GM19397 (cell line): ENCODE measurements at regions not wholly inside any gene's neighbourhood (a gene's known extent, or its start where the extent isn't known, plus 50 kb on each side); places are given as distances from the start of the nearest gene placed in this dataset.

Source experiments
- ATAC-seq: cut with Tn5 transposase; IDR thresholded peaks from one replicate; pipeline ENCODE4 v1.9.1; 2021; ENCODE audit warnings: mild to moderate bottlenecking, moderate library complexity; ENCODE audit not compliant: unreplicated experiment

DNA sequence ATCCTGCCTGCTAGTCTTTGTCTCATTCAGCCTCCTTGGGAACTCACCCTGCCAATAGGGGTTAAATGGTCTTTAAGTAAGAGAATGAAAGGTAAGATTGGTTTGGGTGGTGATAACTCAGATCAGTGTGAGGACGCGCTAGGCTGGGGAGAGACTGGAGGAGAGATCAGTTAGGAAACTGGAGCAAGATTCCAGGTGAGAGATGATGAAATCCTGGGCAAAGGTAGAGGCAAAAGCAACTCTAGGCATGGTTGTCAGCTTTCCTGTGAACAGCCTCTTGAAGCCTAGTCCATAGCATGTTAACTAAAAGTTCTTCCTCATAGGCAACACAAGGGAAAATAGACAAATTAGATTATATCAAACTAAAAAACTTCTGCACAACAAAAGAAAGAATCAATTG, 145.2 kb upstream of the ANKRD28 start:
- ATAC-seq = no peak

DNA sequence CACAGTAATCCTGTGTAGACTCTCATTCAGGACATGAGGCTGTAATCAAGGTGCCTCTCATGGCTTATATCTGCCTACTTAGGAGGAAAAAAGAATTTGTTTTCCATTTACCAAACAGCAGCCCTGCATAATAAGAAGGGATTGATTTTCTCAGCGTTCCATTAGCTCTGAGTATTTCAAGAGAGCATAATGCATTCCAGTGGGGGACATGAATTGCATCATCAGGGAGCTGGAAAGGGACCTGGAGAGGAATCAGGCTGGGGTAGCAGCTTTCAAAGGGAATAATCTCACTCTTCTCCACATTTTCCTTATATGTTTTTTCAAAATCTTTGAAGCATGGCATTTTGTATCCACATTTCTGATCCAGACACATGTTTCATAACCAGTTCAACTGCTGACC, 150.6 kb upstream of the ANKRD28 start:
- ATAC-seq = no peak

DNA sequence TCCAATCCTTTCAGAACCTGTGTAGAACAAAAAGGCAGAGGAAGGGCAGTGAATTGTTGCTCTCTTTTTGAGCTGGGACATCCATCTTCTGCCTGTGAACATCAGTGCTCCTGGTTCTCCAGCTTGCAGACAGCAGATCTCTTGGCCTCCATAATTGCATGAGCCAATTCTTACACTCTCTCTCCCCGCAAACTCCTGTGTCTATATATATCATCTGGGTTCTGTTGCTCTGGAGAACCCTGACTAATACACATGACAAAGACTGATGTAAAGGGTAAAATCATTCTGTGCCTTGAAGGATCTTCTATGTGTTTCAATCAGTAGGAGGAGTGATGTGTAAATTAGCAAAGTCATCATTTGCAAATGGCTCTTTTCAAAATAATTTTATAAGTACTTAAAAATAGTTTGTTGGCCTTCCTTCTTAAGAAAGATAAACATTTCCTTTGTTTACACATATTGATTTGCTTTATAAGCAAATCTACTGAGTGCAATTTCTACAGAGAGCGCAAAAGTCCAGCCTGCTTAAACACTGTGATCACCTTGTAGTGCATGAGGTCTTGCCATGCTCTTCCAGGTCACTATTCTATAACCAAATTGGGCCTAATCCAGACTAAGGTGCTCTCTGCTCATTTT, 154.9 kb upstream of the ANKRD28 start:
- ATAC-seq = no peak

GRCh38 chr3:15953841-15954240, 156.1 kb upstream of the ANKRD28 start:
- ATAC-seq = no peak

- ATAC-seq = no peak
Observed at GRCh38 chr3:15955968-15956367, 158.2 kb upstream of the ANKRD28 start.

- ATAC-seq = no peak
Observed at GRCh38 chr3:15958692-15959433, 161.1 kb upstream of the ANKRD28 start.

DNA sequence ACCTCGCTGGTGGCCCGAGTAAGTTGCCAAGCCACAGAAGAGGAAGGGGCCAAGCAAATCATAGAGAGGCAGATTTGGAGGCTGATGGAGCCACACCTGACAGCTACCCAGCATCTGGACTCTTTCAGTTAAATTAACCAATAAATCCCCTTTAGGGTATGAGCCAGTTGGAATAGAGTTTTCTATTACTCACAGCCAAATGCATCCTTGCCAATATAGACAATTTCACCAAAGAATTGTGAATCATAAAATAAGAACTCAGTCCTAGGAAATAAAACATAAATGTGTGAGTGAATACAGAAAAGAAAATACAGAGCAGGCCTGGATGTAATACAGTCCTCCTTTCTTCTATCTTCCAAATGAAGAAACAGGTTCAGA, 161.6 kb upstream of the ANKRD28 start:
- ATAC-seq = no peak

DNA sequence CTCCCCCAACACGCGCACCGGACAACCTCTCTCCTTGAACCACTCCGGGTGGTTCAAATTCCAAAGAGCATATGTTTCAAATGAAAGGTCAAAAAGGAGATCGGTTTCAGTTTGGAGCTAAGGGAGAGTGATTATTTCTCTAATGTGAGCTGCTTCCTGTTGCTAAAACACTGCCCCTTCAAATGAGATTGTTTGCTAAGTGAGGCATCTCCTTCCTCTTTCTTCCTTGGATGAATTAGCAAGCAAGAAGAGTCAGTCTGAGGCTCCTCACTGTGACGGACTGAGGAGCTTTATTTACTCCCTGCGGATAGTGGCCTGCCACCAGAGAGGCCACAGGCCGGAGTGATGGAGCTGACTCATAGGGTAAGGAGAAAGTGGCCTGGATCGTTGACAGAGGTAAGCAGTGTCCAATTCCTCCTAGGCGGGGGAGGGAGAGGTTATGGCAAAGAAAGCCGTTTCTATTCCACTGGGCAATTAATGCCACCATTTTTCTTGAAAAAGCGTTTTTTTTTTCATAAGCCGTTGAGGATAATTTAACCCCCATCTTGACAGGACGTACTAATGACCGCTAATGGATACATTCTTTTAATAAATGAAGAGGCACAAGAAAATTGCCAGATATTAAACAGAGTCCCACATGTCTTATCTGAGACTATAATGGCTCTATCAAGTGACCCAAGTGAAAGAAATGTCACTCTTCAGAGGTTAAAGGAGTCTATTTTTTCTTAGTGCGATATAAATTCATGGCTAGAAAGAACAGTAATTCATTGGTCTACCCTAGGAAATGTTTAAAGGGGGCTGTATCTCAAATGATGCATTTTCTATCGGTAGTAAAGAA, 167.0 kb upstream of the ANKRD28 start:
- no peak for ATAC-seq

DNA sequence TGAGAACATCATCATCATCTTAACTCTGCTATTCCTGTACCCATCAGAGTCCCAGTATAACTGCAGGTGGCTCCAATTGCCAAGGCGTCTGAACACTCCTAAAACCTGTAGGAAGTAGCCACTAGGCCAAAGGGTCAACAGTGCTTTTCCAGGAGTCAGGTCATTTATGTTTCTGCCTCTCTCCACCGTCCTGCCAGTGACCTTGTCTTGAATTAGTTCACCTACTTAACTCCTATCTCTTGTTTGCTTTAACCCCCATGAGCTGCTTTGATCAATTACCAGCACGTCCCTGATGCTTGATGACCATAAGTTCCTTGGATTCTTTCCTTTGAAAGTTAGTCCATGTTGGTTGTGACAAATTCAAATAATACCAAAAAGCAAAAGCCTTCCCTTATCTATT, 169.8 kb upstream of the ANKRD28 start:
- no peak for ATAC-seq

- ATAC-seq = no peak
Observed at GRCh38 chr3:15969874-15970640, 172.3 kb upstream of the ANKRD28 start.

DNA sequence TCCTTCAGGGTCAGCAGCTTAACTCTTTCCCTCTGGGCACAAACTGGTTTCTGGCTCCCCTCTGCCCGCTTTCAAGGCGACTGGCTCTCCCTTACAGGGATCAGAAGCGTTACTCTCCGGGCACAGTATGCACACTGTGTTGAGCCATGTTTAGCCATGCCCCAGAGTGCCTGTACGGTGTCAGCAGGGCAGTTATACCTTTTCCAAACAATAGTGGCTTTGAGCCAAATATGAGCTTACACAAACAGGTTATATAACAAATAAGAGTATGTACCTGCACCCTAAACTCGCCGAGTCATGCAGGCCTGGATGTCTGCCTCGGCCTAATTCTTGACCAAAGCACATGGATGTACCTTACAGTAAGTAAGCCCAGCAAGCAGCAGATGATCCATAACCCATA, 175.6 kb upstream of the ANKRD28 start:
- no peak for ATAC-seq

- no peak for ATAC-seq
Observed at GRCh38 chr3:15973940-15974339, 176.2 kb upstream of the ANKRD28 start.

GRCh38 chr3:15974647-15975046, 176.9 kb upstream of the ANKRD28 start:
- ATAC-seq = no peak

DNA sequence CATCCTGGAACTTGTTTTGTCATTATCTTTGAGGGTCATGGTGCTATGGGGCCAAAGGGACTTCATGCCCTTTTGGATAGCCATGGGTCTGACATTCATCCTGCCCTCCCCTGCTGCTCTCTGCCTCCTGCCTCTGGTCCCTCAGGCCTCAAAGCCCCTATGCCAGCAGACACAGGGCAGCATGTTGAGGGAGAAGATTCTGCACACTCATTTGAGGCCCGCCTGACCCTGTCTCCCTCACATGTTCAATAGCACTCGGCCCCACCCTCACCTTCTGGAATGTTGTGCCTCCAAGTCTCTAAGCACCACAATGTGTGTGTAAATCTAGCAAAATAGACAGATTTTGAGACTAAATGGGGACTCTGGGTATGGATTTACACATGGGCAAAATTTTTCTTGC, 178.7 kb upstream of the ANKRD28 start:
- ATAC-seq = no peak

DNA sequence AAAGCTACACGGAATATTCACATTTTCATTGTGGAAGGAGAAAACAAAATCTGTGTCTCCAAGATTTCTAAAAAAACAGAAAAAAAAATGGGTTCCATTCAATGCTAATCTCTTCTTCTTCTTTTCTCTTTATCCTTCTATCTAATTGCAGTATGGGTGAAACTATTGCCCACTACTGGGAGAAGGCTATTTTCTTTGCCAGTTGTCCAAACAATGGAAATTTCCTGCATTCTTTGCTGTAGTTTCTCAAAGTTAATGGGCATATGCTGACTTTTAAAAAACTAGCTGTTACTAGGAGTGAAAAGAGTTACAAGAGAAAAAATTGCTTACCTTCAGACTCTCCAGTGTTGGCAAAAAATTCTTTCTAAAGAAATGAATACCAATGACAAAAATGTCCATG, 179.3 kb upstream of the ANKRD28 start:
- no peak for ATAC-seq

- ATAC-seq = no peak
Observed at GRCh38 chr3:15977598-15978232, 179.9 kb upstream of the ANKRD28 start.

GRCh38 chr3:15978801-15979200, 181.0 kb upstream of the ANKRD28 start:
- ATAC-seq = no peak

- ATAC-seq = no peak
Observed at GRCh38 chr3:15979495-15979894, 181.7 kb upstream of the ANKRD28 start.

DNA sequence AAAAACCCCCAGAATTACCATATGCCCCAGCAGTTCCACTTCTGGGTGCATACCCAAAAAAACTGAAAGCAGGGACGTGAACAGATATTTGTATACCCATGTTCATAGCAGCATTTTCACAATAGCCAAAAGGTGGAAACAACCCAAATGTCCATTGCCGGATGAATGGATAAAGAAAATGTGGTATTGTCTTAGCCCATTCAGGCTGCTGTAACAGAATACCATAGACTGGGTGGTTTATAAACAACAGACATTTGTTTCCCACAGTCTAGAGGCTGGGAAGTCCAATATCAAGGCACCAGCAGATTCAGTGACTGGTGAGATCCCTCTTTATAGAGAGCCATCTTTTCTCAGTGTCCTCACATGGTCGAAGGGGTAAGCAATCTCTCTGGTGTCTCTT, 182.1 kb upstream of the ANKRD28 start:
- ATAC-seq = no peak

- ATAC-seq = no peak
Observed at GRCh38 chr3:15982243-15982642, 184.5 kb upstream of the ANKRD28 start.
